PFSK-1 (cell line): ENCODE measurements at regions not wholly inside any gene's neighbourhood (a gene's known extent, or its start where the extent isn't known, plus 50 kb on each side); places are given as distances from the start of the nearest gene placed in this dataset.

Source experiments
- FOXP2 ChIP-seq: optimal IDR thresholded peaks from 2 replicates; pipeline ENCODE3; 2011; ENCODE audit warnings: borderline replicate concordance, control low read depth, inconsistent platforms; ENCODE audit not compliant: insufficient read depth; ENCODE audit errors: extremely low read length, extremely low read depth
- POLR2AphosphoS5 ChIP-seq: IDR thresholded peaks from 2 replicates; pipeline ENCODE4 v1.6.1; 2012; ENCODE audit warnings: low read depth, mild to moderate bottlenecking, control low read depth, low read length, moderate library complexity
- SIN3A ChIP-seq: IDR thresholded peaks from 2 replicates; pipeline ENCODE4 v1.6.1; 2012; ENCODE audit warnings: mild to moderate bottlenecking, low read length, moderate library complexity, borderline replicate concordance; ENCODE audit not compliant: insufficient read depth
- TAF1 ChIP-seq: IDR thresholded peaks from 2 replicates; pipeline ENCODE4 v1.6.1; 2012; ENCODE audit warnings: low read length, control low read depth, borderline replicate concordance; ENCODE audit not compliant: insufficient read depth
- TF ChIP-seq, protein P1 (sequence below), 2 experiments: IDR thresholded peaks; 2 replicates each; pipeline versions ENCODE4 v1.6.1 to v1.8.0; 2011 to 2012; ENCODE audit warnings: low read depth in 2 of 2, low read length in 2 of 2, control low read depth in 1 of 2, inconsistent platforms in 1 of 2, mild to moderate bottlenecking in 1 of 2, moderate library complexity in 1 of 2; ENCODE audit not compliant: insufficient read depth in 1 of 2

DNA sequence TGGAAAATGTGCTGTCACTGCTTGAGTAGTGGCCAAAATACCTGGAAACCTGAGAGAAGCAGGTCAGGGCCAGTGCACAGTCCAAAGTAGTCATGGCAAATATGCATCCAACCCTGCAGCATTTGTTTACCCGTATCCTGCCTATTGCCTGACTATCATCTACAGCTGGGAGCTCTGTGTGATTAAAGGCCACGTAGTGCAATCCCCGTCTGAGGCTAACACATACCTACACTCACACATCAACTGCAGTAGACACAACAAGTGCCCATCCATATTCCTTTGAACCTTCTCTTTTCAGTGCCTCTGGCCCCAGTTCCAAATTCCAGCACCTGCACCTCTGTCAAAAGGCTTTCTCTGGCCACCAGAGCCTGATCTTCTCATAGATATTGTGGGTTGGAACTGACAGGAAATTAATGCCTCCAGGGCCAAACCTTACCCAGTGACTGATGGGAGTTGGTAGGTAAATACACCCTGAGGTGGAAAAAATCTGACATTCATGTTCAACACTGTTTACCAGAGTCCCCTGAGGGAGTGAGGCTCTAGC lies 383.0 kb downstream of the SETD4 start:
- TF ChIP-seq FOXP2 (no peak), POLR2AphosphoS5 (no peak), SIN3A (no peak), TAF1 (no peak)
- TF ChIP-seq, protein P1, sequence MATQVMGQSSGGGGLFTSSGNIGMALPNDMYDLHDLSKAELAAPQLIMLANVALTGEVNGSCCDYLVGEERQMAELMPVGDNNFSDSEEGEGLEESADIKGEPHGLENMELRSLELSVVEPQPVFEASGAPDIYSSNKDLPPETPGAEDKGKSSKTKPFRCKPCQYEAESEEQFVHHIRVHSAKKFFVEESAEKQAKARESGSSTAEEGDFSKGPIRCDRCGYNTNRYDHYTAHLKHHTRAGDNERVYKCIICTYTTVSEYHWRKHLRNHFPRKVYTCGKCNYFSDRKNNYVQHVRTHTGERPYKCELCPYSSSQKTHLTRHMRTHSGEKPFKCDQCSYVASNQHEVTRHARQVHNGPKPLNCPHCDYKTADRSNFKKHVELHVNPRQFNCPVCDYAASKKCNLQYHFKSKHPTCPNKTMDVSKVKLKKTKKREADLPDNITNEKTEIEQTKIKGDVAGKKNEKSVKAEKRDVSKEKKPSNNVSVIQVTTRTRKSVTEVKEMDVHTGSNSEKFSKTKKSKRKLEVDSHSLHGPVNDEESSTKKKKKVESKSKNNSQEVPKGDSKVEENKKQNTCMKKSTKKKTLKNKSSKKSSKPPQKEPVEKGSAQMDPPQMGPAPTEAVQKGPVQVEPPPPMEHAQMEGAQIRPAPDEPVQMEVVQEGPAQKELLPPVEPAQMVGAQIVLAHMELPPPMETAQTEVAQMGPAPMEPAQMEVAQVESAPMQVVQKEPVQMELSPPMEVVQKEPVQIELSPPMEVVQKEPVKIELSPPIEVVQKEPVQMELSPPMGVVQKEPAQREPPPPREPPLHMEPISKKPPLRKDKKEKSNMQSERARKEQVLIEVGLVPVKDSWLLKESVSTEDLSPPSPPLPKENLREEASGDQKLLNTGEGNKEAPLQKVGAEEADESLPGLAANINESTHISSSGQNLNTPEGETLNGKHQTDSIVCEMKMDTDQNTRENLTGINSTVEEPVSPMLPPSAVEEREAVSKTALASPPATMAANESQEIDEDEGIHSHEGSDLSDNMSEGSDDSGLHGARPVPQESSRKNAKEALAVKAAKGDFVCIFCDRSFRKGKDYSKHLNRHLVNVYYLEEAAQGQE (IDR thresholded peaks at IDR 0.05; ENCODE audit: insufficient read depth in 1 of 2, low read depth in 2 of 2, low read length in 2 of 2): no peak

DNA sequence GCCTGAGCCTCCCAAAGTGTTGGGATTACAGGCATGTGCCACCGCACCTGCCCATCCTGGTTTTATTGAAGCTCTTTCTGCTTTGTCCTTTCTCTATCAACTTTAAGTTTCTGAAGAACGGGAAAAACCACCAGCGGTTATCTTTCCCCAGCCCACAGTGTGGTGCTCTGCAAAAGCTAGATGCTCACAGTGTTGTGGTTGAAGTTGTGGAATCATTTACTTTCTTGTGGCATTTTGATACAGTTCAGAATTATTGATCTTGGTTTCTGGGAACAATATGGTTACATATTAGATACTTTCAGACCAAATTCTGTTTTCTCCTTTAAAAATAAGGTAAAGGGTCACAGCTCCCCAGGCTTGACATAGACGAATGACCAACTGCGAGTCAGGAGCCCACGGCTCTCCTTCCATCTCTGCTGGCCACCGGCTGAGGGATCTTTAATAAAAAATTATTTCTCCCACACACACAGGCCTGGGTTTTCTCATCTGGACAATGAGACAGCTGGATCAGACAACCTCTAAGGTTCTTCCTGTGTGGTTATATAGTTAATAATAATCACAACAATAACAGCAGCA lies 385.3 kb downstream of the SETD4 start:
- TF ChIP-seq POLR2AphosphoS5 (no peak), FOXP2 (no peak), TAF1 (no peak), SIN3A (no peak)
- TF ChIP-seq, protein P1 (IDR thresholded peaks at IDR 0.05; ENCODE audit: insufficient read depth in 1 of 2, low read depth in 2 of 2, low read length in 2 of 2): no peak

DNA sequence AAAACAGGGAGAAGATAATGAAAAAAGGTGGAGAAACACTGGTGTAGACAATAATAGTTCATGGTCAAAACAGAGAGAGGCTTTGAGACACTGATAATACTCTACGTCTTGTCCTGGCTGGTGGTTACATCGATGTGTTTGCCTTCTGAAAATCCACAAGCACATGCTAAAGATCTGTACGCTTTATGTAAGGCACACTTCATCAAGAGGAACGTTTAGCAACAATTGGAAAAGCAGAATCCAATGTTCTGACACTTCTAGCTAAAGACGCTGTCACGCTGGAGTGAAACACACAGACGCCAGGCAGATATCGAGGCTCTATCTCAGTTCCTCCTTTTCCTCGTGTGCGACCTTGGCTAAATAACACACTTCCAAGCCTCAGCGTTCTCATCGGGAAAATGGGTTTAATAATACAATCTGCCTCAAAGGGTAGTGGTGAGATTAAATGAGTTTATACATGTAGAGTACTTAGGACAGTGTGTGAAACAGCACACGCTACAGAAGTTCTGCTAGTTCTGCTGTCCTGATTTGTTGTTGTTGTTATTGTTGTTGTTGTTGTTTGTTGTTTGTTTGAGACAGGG lies 386.1 kb downstream of the SETD4 start:
- TF ChIP-seq TAF1 (no peak), FOXP2 (no peak), SIN3A (no peak), POLR2AphosphoS5 (no peak)
- TF ChIP-seq, protein P1 (IDR thresholded peaks at IDR 0.05; ENCODE audit: insufficient read depth in 1 of 2, low read depth in 2 of 2, low read length in 2 of 2): no peak

- TF ChIP-seq SIN3A (no peak), TAF1 (no peak), FOXP2 (no peak), POLR2AphosphoS5 (no peak)
- TF ChIP-seq, protein P1 (IDR thresholded peaks at IDR 0.05; ENCODE audit: insufficient read depth in 1 of 2, low read depth in 2 of 2, low read length in 2 of 2): no peak
These were observed 388.0 kb downstream of the SETD4 start for GRCh38 chr21:35672313-35672712.
